HCT116 (cell line): ENCODE measurements at regions not wholly inside any gene's neighbourhood (a gene's known extent, or its start where the extent isn't known, plus 50 kb on each side); places are given as distances from the start of the nearest gene placed in this dataset.

Source experiments
- ATAC-seq: fragments of 200-7000 bp; cut with Tn5 transposase; 2 replicates; pipeline ENCODE4 v1.9.1; 2020; ENCODE audit warnings: mild to moderate bottlenecking, moderate library complexity
- BruUV-seq: library from RNA; stranded (reverse); fragments of 400-500 nt; replicated peaks from 2 replicates; lab custom pipeline; 2021; lab: Mats Ljungman, UMichigan
- CTCF ChIA-PET: fragments of 300-600 bp; sonication (Branson Sonifier 250); formaldehyde crosslinking; loops from one replicate; lab custom pipeline; 2021; ENCODE audit warnings: antibody characterized with exemption; lab: Charles Lee
- POLR2A ChIA-PET: fragments of 300-600, 350-600 bp; sonication (Branson Sonifier 250); formaldehyde crosslinking; loops from one replicate; lab custom pipeline; 2021; ENCODE audit warnings: antibody characterized with exemption; lab: Charles Lee
- RAD21 ChIA-PET, 2 experiments: fragments of 300-600 bp; sonication (Branson Sonifier 250); formaldehyde crosslinking; loops; one replicate each; lab custom pipeline; 2023; ENCODE audit warnings: low total read pairs in 2 of 2; ENCODE audit not compliant: uncharacterized antibody in 2 of 2, unreplicated experiment in 2 of 2, low non-redundant PET in 1 of 2; lab: Charles Lee
- DNase-seq: peaks from one replicate; pipeline ENCODE4 v3.0.0-alpha.2; 2010; ENCODE audit warnings: low read depth, low spot score
- H2AFZ ChIP-seq: fragments of 200-600 bp; shearing (Covaris generic), sonication (generic); 2 replicates; pipeline ENCODE4 v1.6.1; 2017; ENCODE audit warnings: low read depth, mixed run types, mixed read lengths, antibody characterized with exemption, low read length; ENCODE audit not compliant: poor library complexity, severe bottlenecking
- H3K27ac ChIP-seq: 2 replicates; pipeline ENCODE4 v1.5.1; 2012; ENCODE audit warnings: low read depth, low read length
- H3K27me3 ChIP-seq: fragments of 200-600 bp; sonication (generic); 2 replicates; pipeline ENCODE4 v1.6.1; 2016; ENCODE audit warnings: mixed run types, low read length, mixed read lengths; ENCODE audit not compliant: insufficient read depth
- H3K36me3 ChIP-seq, 2 experiments: fragments of 200-500 bp in 1 of 2; fragments of 200-600 bp in 1 of 2; sonication (Bioruptor generic) in 1 of 2; sonication (generic) in 1 of 2; 2 replicates each; pipeline versions ENCODE4 v1.5.1 to v1.6.1; 2014 to 2016; ENCODE audit warnings: low read length in 2 of 2, inconsistent platforms in 1 of 2, mixed read lengths in 1 of 2, mixed run types in 1 of 2; ENCODE audit not compliant: insufficient read depth in 2 of 2, control insufficient read depth in 1 of 2
- H3K4me1 ChIP-seq, 2 experiments: fragments of 200-600 bp in 1 of 2; sonication (generic) in 1 of 2; 2 replicates each; pipeline versions ENCODE4 v1.5.1 to v1.6.1; 2012 to 2017; ENCODE audit warnings: low read length in 2 of 2, inconsistent platforms in 1 of 2, mild to moderate bottlenecking in 1 of 2, mixed read lengths in 1 of 2, mixed run types in 1 of 2, moderate library complexity in 1 of 2; ENCODE audit not compliant: insufficient read depth in 2 of 2, control insufficient read depth in 1 of 2
- H3K4me2 ChIP-seq: fragments of 200-600 bp; sonication (generic); 2 replicates; pipeline ENCODE4 v1.6.1; 2017; ENCODE audit warnings: mixed run types, low read length, mixed read lengths
- H3K4me3 ChIP-seq, 2 experiments: fragments of 200-600 bp in 1 of 2; sonication (generic) in 1 of 2; replicated peaks in 1 of 2; 2 replicates each; pipeline ENCODE4 v1.5.1; 2011 to 2016; ENCODE audit warnings: low read length in 2 of 2, control low read depth in 1 of 2, low read depth in 1 of 2, mild to moderate bottlenecking in 1 of 2, mixed read lengths in 1 of 2, mixed run types in 1 of 2
- H3K79me2 ChIP-seq: fragments of 200-600 bp; sonication (generic); 2 replicates; pipeline ENCODE4 v1.6.1; 2017; ENCODE audit warnings: mild to moderate bottlenecking, mixed run types, low read length, moderate library complexity, mixed read lengths; ENCODE audit not compliant: insufficient read depth
- H3K9ac ChIP-seq: fragments of 200-600 bp; sonication (generic); 2 replicates; pipeline ENCODE4 v1.6.1; 2016; ENCODE audit warnings: low read length, mixed read lengths
- H3K9me2 ChIP-seq: fragments of 200-600 bp; sonication (generic), shearing (Covaris generic); 2 replicates; pipeline ENCODE4 v1.6.1; 2017; ENCODE audit warnings: mixed run types, mild to moderate bottlenecking, moderate library complexity; ENCODE audit not compliant: insufficient read depth
- H3K9me3 ChIP-seq, 2 experiments: fragments of 200-500 bp in 1 of 2; fragments of 200-600 bp in 1 of 2; sonication (Bioruptor generic) in 1 of 2; sonication (generic) in 1 of 2; 2 replicates each; pipeline ENCODE4 v1.6.1; 2014 to 2017; ENCODE audit warnings: low read length in 2 of 2, mixed read lengths in 2 of 2, inconsistent platforms in 1 of 2, low read depth in 1 of 2, mild to moderate bottlenecking in 1 of 2, mixed run types in 1 of 2, moderate library complexity in 1 of 2; ENCODE audit not compliant: control insufficient read depth in 1 of 2, insufficient read depth in 1 of 2
- H4K20me1 ChIP-seq: fragments of 200-600 bp; sonication (generic), shearing (Covaris generic); 2 replicates; pipeline ENCODE4 v1.6.1; 2017; ENCODE audit warnings: mixed run types, mild to moderate bottlenecking, moderate library complexity; ENCODE audit not compliant: insufficient read depth
- ATF3 ChIP-seq: IDR thresholded peaks from 2 replicates; pipeline ENCODE4 v1.6.1; 2012
- ELF1 ChIP-seq: IDR thresholded peaks from 2 replicates; pipeline ENCODE4 v1.6.1; 2012; ENCODE audit warnings: low read depth, borderline replicate concordance
- EZH2 ChIP-seq: fragments of 200-600 bp; sonication (generic); IDR thresholded peaks from 2 replicates; pipeline ENCODE4 v1.6.1; 2017; ENCODE audit warnings: antibody characterized with exemption, mixed run types
- EZH2phosphoT487 ChIP-seq: fragments of 200-600 bp; IDR thresholded peaks from 2 replicates; pipeline ENCODE4 v1.6.1; 2018; ENCODE audit warnings: antibody characterized with exemption, borderline replicate concordance
- FOSL1 ChIP-seq: IDR thresholded peaks from 2 replicates; pipeline ENCODE4 v1.6.1; 2012; ENCODE audit warnings: low read depth
- JUND ChIP-seq: IDR thresholded peaks from 2 replicates; pipeline ENCODE4 v1.6.1; 2012
- MAX ChIP-seq: IDR thresholded peaks from 2 replicates; pipeline ENCODE4 v1.6.1; 2012
- POLR2AphosphoS5 ChIP-seq: IDR thresholded peaks from 2 replicates; pipeline ENCODE4 v1.6.1; 2011; ENCODE audit warnings: mild to moderate bottlenecking, low read depth, low read length, moderate library complexity
- REST ChIP-seq: IDR thresholded peaks from 2 replicates; pipeline ENCODE4 v1.6.1; 2012; ENCODE audit warnings: low read depth
- SP1 ChIP-seq: IDR thresholded peaks from 2 replicates; pipeline ENCODE4 v1.6.1; 2012; ENCODE audit warnings: low read depth
- SRF ChIP-seq: IDR thresholded peaks from 2 replicates; pipeline ENCODE4 v1.6.1; 2012; ENCODE audit warnings: low read depth
- YY1 ChIP-seq: IDR thresholded peaks from 2 replicates; pipeline ENCODE4 v1.6.1; 2011; ENCODE audit warnings: low read length, low read depth, moderate library complexity, mild to moderate bottlenecking; ENCODE audit not compliant: insufficient replicate concordance; ENCODE audit errors: extremely low read depth
- ZBTB33 ChIP-seq: IDR thresholded peaks from 2 replicates; pipeline ENCODE4 v1.6.1; 2011; ENCODE audit warnings: mild to moderate bottlenecking, low read length, moderate library complexity; ENCODE audit not compliant: insufficient replicate concordance; ENCODE audit errors: extremely low read depth
- intact Hi-C: fragments of 100-400 bp; cut with micrococcal nuclease; formaldehyde crosslinking; loops from 2 replicates; pipeline ENCODE4 v1.10.0; 2022

- ChIA-PET CTCF (no interaction called here), RAD21 (no interaction called here), POLR2A (no interaction called here)
- Histone ChIP-seq H3K79me2 (no peaks in the 10 kb centered on the region), H3K4me2 (no peak overlapping the region), H3K9me3 (no peaks in the 10 kb centered on the region), H3K4me3 (no peak overlapping the region), H3K36me3 (no peaks in the 10 kb centered on the region), H4K20me1 (no peaks in the 10 kb centered on the region), H3K4me1 (peaks cover 19 to 23% of the 10 kb centered on the region in 2 experiments), H2AFZ (no peak overlapping the region), H3K9me2 (no peaks in the 10 kb centered on the region), H3K27ac (no peak overlapping the region), H3K27me3 (no peaks in the 10 kb centered on the region), H3K9ac (no peak overlapping the region)
- intact Hi-C loops = no loop called here
- BruUV-seq = no TSS peak
- ATAC-seq (no peak), DNase-seq (no peak)
- no peak for TF ChIP-seq MAX
- no peak for TF ChIP-seq EZH2phosphoT487
- no peak for TF ChIP-seq YY1
- TF ChIP-seq ZBTB33 = no peak
- no peak for TF ChIP-seq POLR2AphosphoS5
- no peak for TF ChIP-seq ATF3
- TF ChIP-seq REST = no peak
- no peak for TF ChIP-seq SRF
- no peak for TF ChIP-seq SP1
- TF ChIP-seq FOSL1 = no peak
- no peak for TF ChIP-seq EZH2
- TF ChIP-seq ELF1 = no peak
- no peak for TF ChIP-seq JUND
Measured at GRCh38 chr1:221444346-221444745, 297.5 kb downstream of the DUSP10 start.
